Muscle layer of duodenum (tissue), 2 donors: ENCODE measurements at regions not wholly inside any gene's neighbourhood (a gene's known extent, or its start where the extent isn't known, plus 50 kb on each side); places are given as distances from the start of the nearest gene placed in this dataset.
"Not testable (repeated sequence)": the region's sequence is repeated elsewhere in the genome, so short reads cannot be mapped to it uniquely, and the experiment has no call there.

Experiments
- H3K27ac ChIP-seq: one replicate; pipeline ENCODE4 v1.7.0; 2013; ENCODE audit warnings: mild to moderate bottlenecking, low read length
- H3K27me3 ChIP-seq: one replicate; pipeline ENCODE4 v1.7.0; 2013; ENCODE audit warnings: low read depth, mild to moderate bottlenecking, control low read depth, low read length
- H3K36me3 ChIP-seq, 2 donors: one replicate each; pipeline ENCODE4 v1.7.0; 2013; ENCODE audit warnings: low read length in 2 of 2, control low read depth in 1 of 2, mild to moderate bottlenecking in 1 of 2; ENCODE audit not compliant: insufficient read depth in 2 of 2, control insufficient read depth in 1 of 2
- H3K4me1 ChIP-seq, 2 donors: one replicate each; pipeline ENCODE4 v1.7.0; 2013; ENCODE audit warnings: low read length in 2 of 2, mild to moderate bottlenecking in 2 of 2, control low read depth in 1 of 2, moderate library complexity in 1 of 2; ENCODE audit not compliant: insufficient read depth in 2 of 2, control insufficient read depth in 1 of 2
- H3K4me3 ChIP-seq, 2 donors: one replicate each; pipeline ENCODE4 v1.7.0; 2013; ENCODE audit warnings: low read length in 2 of 2, low read depth in 1 of 2, mild to moderate bottlenecking in 1 of 2
- H3K9me3 ChIP-seq, 2 donors: one replicate each; pipeline ENCODE4 v1.7.0; 2013; ENCODE audit warnings: low read length in 2 of 2, control low read depth in 1 of 2, mild to moderate bottlenecking in 1 of 2; ENCODE audit not compliant: control insufficient read depth in 1 of 2
- donor health status: healthy.

- Histone ChIP-seq H3K9me3 (no peaks in the 10 kb centered on the region), H3K4me3 (no peak overlapping the region), H3K27ac (no peak overlapping the region), H3K4me1 (no peaks in the 10 kb centered on the region), H3K27me3 (no peaks in the 10 kb centered on the region), H3K36me3 (no peaks in the 10 kb centered on the region)
These were observed 225.1 kb downstream of the ERMARD start for GRCh38 chr6:169976301-169977081.

GRCh38 chr6:169975701-169976100, 224.3 kb downstream of the ERMARD start:
- H3K36me3 ChIP-seq: no peaks in the 10 kb centered on the region

GRCh38 chr6:169975286-169975685, 223.9 kb downstream of the ERMARD start:
- Histone ChIP-seq H3K27me3 (no peaks in the 10 kb centered on the region), H3K36me3 (no peaks in the 10 kb centered on the region), H3K27ac (no peak overlapping the region), H3K4me3 (no peak overlapping the region), H3K4me1 (no peaks in the 10 kb centered on the region), H3K9me3 (no peaks in the 10 kb centered on the region)

More at GRCh38 chr6:169975701-169976100, 224.3 kb downstream of the ERMARD start:
- no peaks in the 10 kb centered on the region for H3K4me1 ChIP-seq
- H3K27me3 ChIP-seq: no peaks in the 10 kb centered on the region
- H3K9me3 ChIP-seq: no peaks in the 10 kb centered on the region
- H3K27ac ChIP-seq: no peak overlapping the region
- H3K4me3 ChIP-seq: no peak overlapping the region

GRCh38 chr6:169974663-169975062, 223.2 kb downstream of the ERMARD start:
- no peaks in the 10 kb centered on the region for H3K27me3 ChIP-seq
- no peaks in the 10 kb centered on the region for H3K36me3 ChIP-seq
- H3K9me3 ChIP-seq: no peaks in the 10 kb centered on the region
- H3K4me3 ChIP-seq: no peak overlapping the region
- no peaks in the 10 kb centered on the region for H3K4me1 ChIP-seq
- H3K27ac ChIP-seq: no peak overlapping the region

GRCh38 chr6:169973588-169974467, 222.4 kb downstream of the ERMARD start:
- not testable (repeated sequence) for H3K4me3 ChIP-seq, H3K27me3 ChIP-seq

GRCh38 chr6:169972736-169973135, 221.3 kb downstream of the ERMARD start:
- Histone ChIP-seq H3K4me1 (no peaks in the 10 kb centered on the region), H3K4me3 (no peak overlapping the region), H3K27ac (no peak overlapping the region), H3K36me3 (no peaks in the 10 kb centered on the region), H3K9me3 (no peaks in the 10 kb centered on the region), H3K27me3 (no peaks in the 10 kb centered on the region)

More at GRCh38 chr6:169973588-169974467, 222.4 kb downstream of the ERMARD start:
- H3K27ac ChIP-seq, H3K36me3 ChIP-seq, H3K4me1 ChIP-seq, H3K9me3 ChIP-seq: not testable (repeated sequence)

GRCh38 chr6:169972101-169972651, 220.8 kb downstream of the ERMARD start:
- no peak overlapping the region for H3K27ac ChIP-seq
- H3K9me3 ChIP-seq: no peaks in the 10 kb centered on the region
- H3K4me3 ChIP-seq: no peak overlapping the region
- H3K4me1 ChIP-seq: no peaks in the 10 kb centered on the region
- no peaks in the 10 kb centered on the region for H3K36me3 ChIP-seq
- no peaks in the 10 kb centered on the region for H3K27me3 ChIP-seq

GRCh38 chr6:169971081-169971861, 219.8 kb downstream of the ERMARD start:
- H3K4me3 ChIP-seq: no peak overlapping the region
- H3K36me3 ChIP-seq: no peaks in the 10 kb centered on the region
- no peaks in the 10 kb centered on the region for H3K9me3 ChIP-seq
- H3K4me1 ChIP-seq: no peaks in the 10 kb centered on the region
- no peaks in the 10 kb centered on the region for H3K27me3 ChIP-seq
- H3K27ac ChIP-seq: no peak overlapping the region

- Histone ChIP-seq H3K27ac (no peak overlapping the region), H3K36me3 (no peaks in the 10 kb centered on the region), H3K4me1 (no peaks in the 10 kb centered on the region), H3K4me3 (no peak overlapping the region), H3K9me3 (no peaks in the 10 kb centered on the region), H3K27me3 (no peaks in the 10 kb centered on the region)
These were observed 219.0 kb downstream of the ERMARD start for GRCh38 chr6:169970306-169970988.

- no peaks in the 10 kb centered on the region for H3K36me3 ChIP-seq
- no peaks in the 10 kb centered on the region for H3K4me1 ChIP-seq
- H3K9me3 ChIP-seq: no peaks in the 10 kb centered on the region
- H3K4me3 ChIP-seq: no peak overlapping the region
- H3K27ac ChIP-seq: no peak overlapping the region
- no peaks in the 10 kb centered on the region for H3K27me3 ChIP-seq
These were observed 218.1 kb downstream of the ERMARD start for GRCh38 chr6:169969372-169970099.
